ENCODE measurements at regions not wholly inside any gene's neighbourhood (a gene's known extent, or its start where the extent isn't known, plus 50 kb on each side); places are given as distances from the start of the nearest gene placed in this dataset.

DNA sequence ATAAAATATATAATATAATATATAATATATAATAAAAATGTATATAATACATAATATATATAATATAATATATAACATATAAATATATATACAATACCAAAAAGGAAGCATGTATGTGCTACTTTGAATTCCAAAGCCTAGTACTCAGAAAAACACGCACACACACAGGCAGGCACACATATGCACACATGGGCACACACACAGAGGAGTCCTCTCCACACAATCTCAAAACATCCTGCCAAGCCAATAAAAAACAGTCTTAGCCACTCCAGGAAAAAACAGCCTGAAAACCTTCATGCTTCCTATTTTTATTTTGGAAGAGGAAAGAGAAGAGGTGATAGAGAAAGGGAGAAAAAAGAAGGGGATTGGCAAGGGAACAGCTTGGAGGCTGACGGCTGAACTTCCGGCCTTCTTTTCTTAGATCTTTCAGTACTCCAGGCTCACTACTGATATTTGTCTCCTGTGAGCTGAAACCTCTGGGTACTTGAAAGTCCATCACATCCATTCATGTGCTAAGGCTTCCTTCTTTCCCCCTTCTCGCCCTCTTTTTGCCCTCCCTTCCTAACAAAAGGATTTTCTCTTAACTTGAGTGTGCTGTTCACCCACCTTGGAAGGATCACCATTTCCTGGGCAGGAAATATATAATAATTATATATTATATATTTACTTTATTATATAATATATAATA is 394.2 kb downstream of the NUAK1 start:
- no peak for DNase-seq (ENCODE audit: low spot score)
- no TSS peak for BruUV-seq (replicated peaks)
- intact Hi-C loops (cut with micrococcal nuclease; ENCODE audit: unreplicated experiment), result no loop called here
- Histone ChIP-seq H3K9me3 (ENCODE audit: low read length) (no peaks in the 10 kb centered on the region), H3K4me1 (ENCODE audit: insufficient read depth, low read length) (no peaks in the 10 kb centered on the region), H3K36me3 (replicated peaks in 1 of 2; ENCODE audit: control insufficient read depth in 1 of 2, insufficient read depth in 2 of 2, low read length in 2 of 2) (no peaks in the 10 kb centered on the region), H3K27me3 (ENCODE audit: control insufficient read depth in 1 of 2, insufficient read depth in 2 of 2, low read length in 2 of 2) (no peaks in the 10 kb centered on the region), H4K20me1 (ENCODE audit: insufficient read depth, low read length) (no peaks in the 10 kb centered on the region), H2AFZ (ENCODE audit: low read length) (no peak overlapping the region), H3K27ac (ENCODE audit: extremely low read length, insufficient read depth, low read length) (no peak overlapping the region), H3K4me2 (ENCODE audit: low read depth, low read length) (no peak overlapping the region), H3K79me2 (ENCODE audit: insufficient read depth, low read length) (no peaks in the 10 kb centered on the region), H3K9ac (ENCODE audit: insufficient read depth, low read depth, low read length) (no peak overlapping the region), H3K4me3 (replicated peaks in 1 of 3; ENCODE audit: insufficient read depth in 1 of 3, low read depth in 2 of 3, low read length in 3 of 3) (no peak overlapping the region)
- in situ Hi-C loops (cut with HindIII; ENCODE audit: extremely low pct_ligation_motif_present, low pct_unique_long_range_greater_than_20kb), result no loop called here
- POLR2A ChIA-PET, result no interaction called here
- ATAC-seq, result no peak
- CTCF ChIA-PET (ENCODE audit: low intra/inter-chr PET ratio, low total read pairs), result no interaction called here
- 22% methylated on average over 4 of the region's 4 CpGs for WGBS (ENCODE audit: low lambda C conversion rate)
- FAIRE-seq, result no peak
- no peak for TF ChIP-seq ZNF350 (CRISPR knock-in tag; IDR thresholded peaks at IDR 0.05; ENCODE audit: borderline replicate concordance, low read depth)

DNA sequence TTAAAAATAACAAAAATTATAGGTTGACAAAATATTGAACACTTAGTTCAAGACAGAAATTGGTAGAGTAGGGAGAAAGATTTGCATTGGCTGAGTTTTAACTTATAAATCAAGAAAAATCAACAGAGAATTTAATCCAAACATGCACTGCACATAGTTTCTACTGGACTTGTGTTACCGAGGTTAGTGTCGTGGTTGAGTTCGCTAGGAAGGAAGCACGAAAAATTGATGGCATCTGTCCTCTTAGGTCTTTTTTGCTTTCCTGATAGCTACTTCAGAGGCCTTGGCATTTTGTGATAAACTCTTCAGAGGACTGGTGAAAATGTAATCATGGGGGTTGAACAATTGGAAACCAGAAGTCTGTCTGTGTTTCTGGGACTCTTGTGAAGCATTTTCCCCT is 392.9 kb downstream of the NUAK1 start:
- Histone ChIP-seq H3K27ac (ENCODE audit: extremely low read length, insufficient read depth, low read length) (no peak overlapping the region), H3K4me1 (ENCODE audit: insufficient read depth, low read length) (no peaks in the 10 kb centered on the region), H3K9me3 (ENCODE audit: low read length) (no peaks in the 10 kb centered on the region), H2AFZ (ENCODE audit: low read length) (no peak overlapping the region), H4K20me1 (ENCODE audit: insufficient read depth, low read length) (no peaks in the 10 kb centered on the region), H3K36me3 (replicated peaks in 1 of 2; ENCODE audit: control insufficient read depth in 1 of 2, insufficient read depth in 2 of 2, low read length in 2 of 2) (no peaks in the 10 kb centered on the region), H3K27me3 (ENCODE audit: control insufficient read depth in 1 of 2, insufficient read depth in 2 of 2, low read length in 2 of 2) (no peaks in the 10 kb centered on the region), H3K4me3 (replicated peaks in 1 of 3; ENCODE audit: insufficient read depth in 1 of 3, low read depth in 2 of 3, low read length in 3 of 3) (no peak overlapping the region), H3K9ac (ENCODE audit: insufficient read depth, low read depth, low read length) (no peak overlapping the region), H3K79me2 (ENCODE audit: insufficient read depth, low read length) (no peaks in the 10 kb centered on the region), H3K4me2 (ENCODE audit: low read depth, low read length) (no peak overlapping the region)
- intact Hi-C loops (cut with micrococcal nuclease; ENCODE audit: unreplicated experiment) (no loop called here), in situ Hi-C loops (cut with HindIII; ENCODE audit: extremely low pct_ligation_motif_present, low pct_unique_long_range_greater_than_20kb) (no loop called here)
- ChIA-PET CTCF (ENCODE audit: low intra/inter-chr PET ratio, low total read pairs) (no interaction called here), POLR2A (no interaction called here)
- no peak for FAIRE-seq
- ATAC-seq, result no peak
- WGBS (ENCODE audit: low lambda C conversion rate), result 11% methylated on average over 4 of the region's 4 CpGs
- no TSS peak for BruUV-seq (replicated peaks)
- DNase-seq (ENCODE audit: low spot score), result no peak
- TF ChIP-seq POLR2AphosphoS2 (IDR thresholded peaks at IDR 0.05; ENCODE audit: low read depth, low read length) (no peak), ZNF891 (CRISPR knock-in tag; IDR thresholded peaks at IDR 0.05) (no peak), ZFYVE20 (CRISPR knock-in tag; IDR thresholded peaks at IDR 0.05; ENCODE audit: borderline replicate concordance, low read depth) (no peak), ZNF614 (CRISPR knock-in tag; IDR thresholded peaks at IDR 0.05; ENCODE audit: borderline replicate concordance) (no peak), NONO (IDR thresholded peaks at IDR 0.05) (no peak), NONO (CRISPR knock-in tag; conservative IDR thresholded peaks at IDR 0.05) (no peak), ZFP90 (CRISPR knock-in tag; IDR thresholded peaks at IDR 0.05; ENCODE audit: borderline replicate concordance) (no peak), ZNF17 (CRISPR knock-in tag; IDR thresholded peaks at IDR 0.05) (no peak), NAIF1 (CRISPR knock-in tag; IDR thresholded peaks at IDR 0.05; ENCODE audit: borderline replicate concordance) (no peak), MXI1 (IDR thresholded peaks at IDR 0.05; ENCODE audit: borderline replicate concordance, low read depth, low read length) (no peak), MIXL1 (CRISPR knock-in tag; IDR thresholded peaks at IDR 0.05) (no peak), SALL1 (CRISPR knock-in tag; IDR thresholded peaks at IDR 0.05) (no peak)
- TF ChIP-seq, protein P1, sequence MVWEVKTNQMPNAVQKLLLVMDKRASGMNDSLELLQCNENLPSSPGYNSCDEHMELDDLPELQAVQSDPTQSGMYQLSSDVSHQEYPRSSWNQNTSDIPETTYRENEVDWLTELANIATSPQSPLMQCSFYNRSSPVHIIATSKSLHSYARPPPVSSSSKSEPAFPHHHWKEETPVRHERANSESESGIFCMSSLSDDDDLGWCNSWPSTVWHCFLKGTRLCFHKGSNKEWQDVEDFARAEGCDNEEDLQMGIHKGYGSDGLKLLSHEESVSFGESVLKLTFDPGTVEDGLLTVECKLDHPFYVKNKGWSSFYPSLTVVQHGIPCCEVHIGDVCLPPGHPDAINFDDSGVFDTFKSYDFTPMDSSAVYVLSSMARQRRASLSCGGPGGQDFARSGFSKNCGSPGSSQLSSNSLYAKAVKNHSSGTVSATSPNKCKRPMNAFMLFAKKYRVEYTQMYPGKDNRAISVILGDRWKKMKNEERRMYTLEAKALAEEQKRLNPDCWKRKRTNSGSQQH (CRISPR knock-in tag; IDR thresholded peaks at IDR 0.05; ENCODE audit: low read depth), result no peak
- TF ChIP-seq, protein P2, sequence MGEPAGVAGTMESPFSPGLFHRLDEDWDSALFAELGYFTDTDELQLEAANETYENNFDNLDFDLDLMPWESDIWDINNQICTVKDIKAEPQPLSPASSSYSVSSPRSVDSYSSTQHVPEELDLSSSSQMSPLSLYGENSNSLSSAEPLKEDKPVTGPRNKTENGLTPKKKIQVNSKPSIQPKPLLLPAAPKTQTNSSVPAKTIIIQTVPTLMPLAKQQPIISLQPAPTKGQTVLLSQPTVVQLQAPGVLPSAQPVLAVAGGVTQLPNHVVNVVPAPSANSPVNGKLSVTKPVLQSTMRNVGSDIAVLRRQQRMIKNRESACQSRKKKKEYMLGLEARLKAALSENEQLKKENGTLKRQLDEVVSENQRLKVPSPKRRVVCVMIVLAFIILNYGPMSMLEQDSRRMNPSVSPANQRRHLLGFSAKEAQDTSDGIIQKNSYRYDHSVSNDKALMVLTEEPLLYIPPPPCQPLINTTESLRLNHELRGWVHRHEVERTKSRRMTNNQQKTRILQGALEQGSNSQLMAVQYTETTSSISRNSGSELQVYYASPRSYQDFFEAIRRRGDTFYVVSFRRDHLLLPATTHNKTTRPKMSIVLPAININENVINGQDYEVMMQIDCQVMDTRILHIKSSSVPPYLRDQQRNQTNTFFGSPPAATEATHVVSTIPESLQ (CRISPR knock-in tag; conservative IDR thresholded peaks at IDR 0.05), result no peak
- TF ChIP-seq, protein P3, sequence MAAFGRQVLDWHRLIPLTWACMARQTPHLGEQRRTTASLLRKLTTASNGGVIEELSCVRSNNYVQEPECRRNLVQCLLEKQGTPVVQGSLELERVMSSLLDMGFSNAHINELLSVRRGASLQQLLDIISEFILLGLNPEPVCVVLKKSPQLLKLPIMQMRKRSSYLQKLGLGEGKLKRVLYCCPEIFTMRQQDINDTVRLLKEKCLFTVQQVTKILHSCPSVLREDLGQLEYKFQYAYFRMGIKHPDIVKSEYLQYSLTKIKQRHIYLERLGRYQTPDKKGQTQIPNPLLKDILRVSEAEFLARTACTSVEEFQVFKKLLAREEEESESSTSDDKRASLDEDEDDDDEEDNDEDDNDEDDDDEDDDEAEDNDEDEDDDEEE (CRISPR knock-in tag; IDR thresholded peaks at IDR 0.05), result no peak
